GM12873 (cell line): ENCODE measurements at regions not wholly inside any gene's neighbourhood (a gene's known extent, or its start where the extent isn't known, plus 50 kb on each side); places are given as distances from the start of the nearest gene placed in this dataset.

Experiments
- TF ChIP-seq, protein P1 (sequence below): IDR thresholded peaks from 2 replicates; pipeline ENCODE4 v1.5.1; 2012; ENCODE audit warnings: low read depth, mild to moderate bottlenecking, moderate library complexity, low read length, control low read depth; ENCODE audit not compliant: insufficient read depth; ENCODE audit errors: missing control alignments

DNA sequence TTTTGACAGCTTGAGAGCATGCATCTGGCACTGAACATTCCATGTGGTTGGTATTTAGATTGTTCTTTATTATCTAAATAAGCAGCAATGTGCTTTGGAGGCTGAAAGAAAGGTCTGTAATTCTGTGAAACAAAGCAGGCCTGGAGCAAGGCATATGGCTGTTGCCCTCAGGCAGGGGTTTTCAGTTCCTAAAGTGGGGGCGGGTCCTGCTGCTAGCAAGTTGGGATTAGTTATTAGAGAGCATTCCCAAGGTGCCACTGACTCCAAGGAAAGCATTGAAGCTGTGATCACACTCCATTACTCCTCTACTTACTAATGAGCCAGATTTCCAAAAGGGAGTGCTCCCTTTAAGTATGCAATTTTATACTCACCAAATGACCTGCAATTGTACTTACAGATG is 432.2 kb downstream of the OLFM4 start:
- TF ChIP-seq, protein P1, sequence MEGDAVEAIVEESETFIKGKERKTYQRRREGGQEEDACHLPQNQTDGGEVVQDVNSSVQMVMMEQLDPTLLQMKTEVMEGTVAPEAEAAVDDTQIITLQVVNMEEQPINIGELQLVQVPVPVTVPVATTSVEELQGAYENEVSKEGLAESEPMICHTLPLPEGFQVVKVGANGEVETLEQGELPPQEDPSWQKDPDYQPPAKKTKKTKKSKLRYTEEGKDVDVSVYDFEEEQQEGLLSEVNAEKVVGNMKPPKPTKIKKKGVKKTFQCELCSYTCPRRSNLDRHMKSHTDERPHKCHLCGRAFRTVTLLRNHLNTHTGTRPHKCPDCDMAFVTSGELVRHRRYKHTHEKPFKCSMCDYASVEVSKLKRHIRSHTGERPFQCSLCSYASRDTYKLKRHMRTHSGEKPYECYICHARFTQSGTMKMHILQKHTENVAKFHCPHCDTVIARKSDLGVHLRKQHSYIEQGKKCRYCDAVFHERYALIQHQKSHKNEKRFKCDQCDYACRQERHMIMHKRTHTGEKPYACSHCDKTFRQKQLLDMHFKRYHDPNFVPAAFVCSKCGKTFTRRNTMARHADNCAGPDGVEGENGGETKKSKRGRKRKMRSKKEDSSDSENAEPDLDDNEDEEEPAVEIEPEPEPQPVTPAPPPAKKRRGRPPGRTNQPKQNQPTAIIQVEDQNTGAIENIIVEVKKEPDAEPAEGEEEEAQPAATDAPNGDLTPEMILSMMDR: no peak

DNA sequence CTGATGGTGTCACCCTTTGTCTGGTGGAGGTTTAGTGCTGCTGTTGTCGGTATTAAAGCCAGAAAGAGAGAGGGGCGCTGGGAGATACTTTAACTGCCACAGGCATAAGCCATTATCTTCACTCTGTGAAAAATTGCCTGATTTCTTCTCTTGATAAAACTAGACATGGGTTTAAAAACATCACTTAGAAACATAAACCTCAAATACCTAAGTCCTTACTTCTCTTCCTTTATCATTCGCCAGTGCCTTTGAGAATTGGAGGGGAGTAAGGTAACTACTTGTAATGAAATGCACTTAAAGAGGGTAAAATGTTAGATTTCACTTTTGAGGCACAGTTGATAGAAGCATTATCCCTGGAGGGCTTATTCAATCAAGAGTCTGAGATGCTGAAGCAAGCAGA is 434.5 kb downstream of the OLFM4 start:
- TF ChIP-seq, protein P1: no peak

DNA sequence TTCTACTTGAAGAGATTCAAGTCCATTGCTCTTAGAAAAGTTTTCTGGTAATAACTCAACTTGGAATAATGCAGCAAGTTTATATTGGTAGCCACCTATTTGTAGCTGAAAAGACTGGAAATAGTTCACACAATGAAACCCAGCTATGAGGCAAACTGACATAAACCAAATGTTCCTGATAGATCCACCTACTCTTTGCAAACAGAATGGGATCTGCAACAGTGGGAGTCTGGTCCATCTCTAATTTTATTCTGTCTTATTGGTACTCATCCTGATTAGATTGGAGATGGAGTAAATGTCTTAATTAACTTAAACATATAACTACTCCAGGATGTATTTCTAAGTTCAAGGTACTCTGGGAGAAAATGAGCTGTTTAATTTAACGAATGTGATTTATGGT is 438.0 kb downstream of the OLFM4 start:
- TF ChIP-seq, protein P1: no peak

DNA sequence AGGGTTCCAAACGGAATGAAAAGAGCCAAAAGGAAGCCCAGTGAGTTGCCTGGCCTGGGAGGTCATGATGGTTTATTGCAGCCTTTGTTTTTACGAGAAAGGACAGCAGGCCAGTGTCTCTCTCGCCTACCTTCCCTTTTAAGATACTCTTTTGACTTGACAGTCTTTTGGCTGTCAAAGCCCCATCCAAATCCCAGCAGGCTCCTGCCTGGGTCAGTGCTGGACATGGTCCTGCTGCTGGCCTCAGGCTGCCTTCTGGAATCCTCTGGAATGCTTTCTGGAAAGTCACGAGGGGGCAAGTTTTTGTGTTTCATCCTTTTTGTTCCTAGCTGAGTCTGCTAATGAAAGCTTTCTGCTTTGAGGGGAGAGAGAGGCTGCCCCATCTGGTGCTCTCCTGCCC is 444.8 kb downstream of the OLFM4 start:
- TF ChIP-seq, protein P1: no peak

DNA sequence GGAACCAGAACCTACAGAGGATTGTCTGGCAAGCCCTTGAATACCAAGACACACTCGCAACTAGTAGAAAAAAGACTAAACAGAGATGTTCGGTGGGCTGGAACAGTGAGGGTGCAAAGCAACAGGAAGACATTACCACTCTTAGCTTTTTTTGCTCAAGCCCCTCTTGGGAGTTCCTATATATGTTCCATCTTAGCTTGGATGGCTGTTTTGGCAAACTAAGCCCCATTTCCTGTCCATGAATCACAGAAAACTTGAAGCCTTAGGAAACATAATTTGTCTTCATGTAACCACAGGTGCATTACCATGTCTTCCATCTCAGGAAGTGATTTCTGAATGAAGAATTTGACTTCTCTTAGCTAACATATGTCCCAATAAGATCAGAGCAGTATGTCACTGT is 446.3 kb downstream of the OLFM4 start:
- TF ChIP-seq, protein P1: no peak

DNA sequence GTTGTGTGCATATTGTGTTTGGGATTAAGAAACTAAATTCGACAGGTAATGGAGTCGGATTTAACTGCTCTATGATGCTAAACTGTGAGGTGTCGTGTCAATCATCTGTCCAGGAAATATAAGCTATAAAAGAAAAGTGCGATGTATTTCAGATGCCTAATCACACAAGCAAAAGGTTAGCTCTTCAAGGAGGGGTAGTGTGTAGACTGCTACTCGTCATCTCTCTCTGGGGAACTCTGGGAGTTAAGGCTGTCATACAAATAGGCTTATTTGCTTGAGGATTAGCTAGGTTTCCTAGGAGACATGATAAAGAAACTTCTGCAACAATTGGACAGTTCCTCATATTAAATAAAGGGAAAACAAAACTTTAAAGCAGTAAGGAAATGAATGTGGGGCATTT is 462.1 kb downstream of the OLFM4 start:
- TF ChIP-seq, protein P1: no peak

DNA sequence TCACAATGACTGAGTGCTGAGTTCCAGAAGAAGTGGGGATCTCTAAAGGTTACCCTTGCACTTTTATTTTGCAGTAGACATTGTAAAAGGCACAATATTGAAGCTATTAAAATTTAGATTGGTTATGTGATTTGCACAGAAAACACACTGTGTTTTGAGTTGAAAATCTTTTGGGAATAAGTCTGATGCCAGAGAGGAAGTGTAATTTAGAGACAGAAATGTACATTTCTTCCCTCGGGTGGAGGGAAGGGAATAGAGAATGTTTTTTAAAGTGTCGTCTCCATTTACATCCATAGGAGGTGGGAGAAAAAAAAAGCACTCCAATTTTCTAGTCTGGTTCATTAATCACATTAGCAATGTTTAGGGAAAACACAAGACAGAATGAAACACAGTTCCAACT is 465.8 kb downstream of the OLFM4 start:
- TF ChIP-seq, protein P1: no peak
